A549 (cell line): ENCODE measurements at regions not wholly inside any gene's neighbourhood (a gene's known extent, or its start where the extent isn't known, plus 50 kb on each side); places are given as distances from the start of the nearest gene placed in this dataset.

Experiments
- ATAC-seq, 2 experiments: fragments of 200-7000 bp in 1 of 2; fragments of >200 bp in 1 of 2; cut with Nextera tagmentation in 1 of 2; cut with Tn5 transposase in 1 of 2; 3 replicates each; pipeline versions ENCODE4 v1.8.0 to v1.9.1; 2018 to 2020; ENCODE audit warnings: mild to moderate bottlenecking in 1 of 2, moderate library complexity in 1 of 2
- CTCF ChIA-PET: fragments of 300-600 bp; sonication (Branson Sonifier 250); formaldehyde crosslinking; extraction: SDS; loops from one replicate; lab custom pipeline; 2021; ENCODE audit warnings: antibody characterized with exemption, inconsistent platforms; lab: Yijun Ruan, JAX
- POLR2A ChIA-PET: fragments of 350-600 bp; formaldehyde crosslinking; extraction: SDS; loops from one replicate; lab custom pipeline; 2021; ENCODE audit warnings: antibody characterized with exemption, inconsistent platforms; lab: Yijun Ruan, JAX
- DNase-seq, 2 experiments: peaks; one replicate each; pipeline versions ENCODE4 v3.0.0 to v3.0.0-alpha.2; 2011 to 2016; ENCODE audit warnings: low read depth in 1 of 2, low spot score in 1 of 2
- FAIRE-seq: peaks from 2 replicates; lab custom pipeline; 2011; peaks lifted over from hg19 to GRCh38; lab: Jason Lieb, UNC
- H3K27ac ChIP-seq, 2 experiments: fragments of >200 bp; sonication (Bioruptor Twin); formaldehyde crosslinking; 3 replicates each; pipeline ENCODE4 v1.5.1; 2016 to 2017
- H3K4me1 ChIP-seq: fragments of >200 bp; sonication (Bioruptor Twin); formaldehyde crosslinking; 3 replicates; pipeline ENCODE4 v1.6.1; 2016
- H3K4me2 ChIP-seq: fragments of >200 bp; sonication (Bioruptor Twin); formaldehyde crosslinking; 3 replicates; pipeline ENCODE4 v1.6.1; 2016
- H3K4me3 ChIP-seq: fragments of >200 bp; sonication (Bioruptor Twin); formaldehyde crosslinking; 3 replicates; pipeline ENCODE4 v1.5.1; 2016
- H3K9me3 ChIP-seq: fragments of >200 bp; sonication (Bioruptor Twin); formaldehyde crosslinking; 3 replicates; pipeline ENCODE4 v1.6.1; 2016
- ATOH8 ChIP-seq: fragments of 250-450 bp; sonication (Bioruptor Pico); IDR thresholded peaks from 2 replicates; pipeline ENCODE4 v1.5.0; 2020; ENCODE audit warnings: low read depth, mild to moderate bottlenecking, moderate library complexity
- CBX2 ChIP-seq: fragments of 200-600 bp; sonication (generic); IDR thresholded peaks from 2 replicates; pipeline ENCODE4 v1.6.1; 2016; ENCODE audit warnings: low read depth, mild to moderate bottlenecking, borderline replicate concordance
- CTCF ChIP-seq: fragments of >200 bp; sonication (Bioruptor Twin); formaldehyde crosslinking; IDR thresholded peaks from 3 replicates; pipeline ENCODE4 v1.5.1; 2016
- EHF ChIP-seq: fragments of 250-450 bp; sonication (Bioruptor Pico); IDR thresholded peaks from 2 replicates; pipeline ENCODE4 v1.5.0; 2020; ENCODE audit warnings: mild to moderate bottlenecking
- EP300 ChIP-seq, 2 experiments: fragments of >200 bp; sonication (Bioruptor Twin); formaldehyde crosslinking; IDR thresholded peaks; 2 replicates in 1 of 2; 3 replicates in 1 of 2; pipeline ENCODE4 v1.6.1; 2016 to 2017
- ESRRA ChIP-seq: fragments of 150-350 bp; IDR thresholded peaks from 2 replicates; pipeline ENCODE4 v1.6.1; 2014; ENCODE audit warnings: mild to moderate bottlenecking, low read length, borderline replicate concordance
- HDAC2 ChIP-seq: fragments of 200-600 bp; sonication (generic); IDR thresholded peaks from 2 replicates; pipeline ENCODE4 v1.6.1; 2016
- JUN ChIP-seq, 2 experiments: fragments of >200 bp; sonication (Bioruptor Twin); formaldehyde crosslinking; IDR thresholded peaks; 2 replicates in 1 of 2; 3 replicates in 1 of 2; pipeline ENCODE4 v1.6.1; 2016 to 2017
- KDM5A ChIP-seq: fragments of 200-600 bp; sonication (generic); IDR thresholded peaks from 2 replicates; pipeline ENCODE4 v1.6.1; 2016; ENCODE audit warnings: antibody characterized with exemption, mild to moderate bottlenecking
- MAX ChIP-seq: IDR thresholded peaks from 2 replicates; pipeline ENCODE4 v1.6.1; 2012
- MYC ChIP-seq: IDR thresholded peaks from 2 replicates; pipeline ENCODE4 v1.6.1; 2012; ENCODE audit warnings: mild to moderate bottlenecking, inconsistent platforms, low read length, improper control_type of control experiment, borderline replicate concordance
- NR3C1 ChIP-seq: fragments of >200 bp; sonication (Bioruptor Twin); formaldehyde crosslinking; IDR thresholded peaks from 3 replicates; pipeline ENCODE4 v1.6.1; 2017
- POLR2A ChIP-seq: IDR thresholded peaks from 2 replicates; pipeline ENCODE4 v1.6.1; 2012; ENCODE audit warnings: mild to moderate bottlenecking, low read length
- RARB ChIP-seq: fragments of 250-450 bp; sonication (Bioruptor Pico); IDR thresholded peaks from 2 replicates; pipeline ENCODE4 v1.8.0; 2021; ENCODE audit warnings: mild to moderate bottlenecking, moderate library complexity
- RCOR1 ChIP-seq: fragments of 150-350 bp; IDR thresholded peaks from 2 replicates; pipeline ENCODE4 v1.6.1; 2014; ENCODE audit warnings: antibody characterized with exemption, low read length, low read depth
- REST ChIP-seq: fragments of 200-600 bp; sonication (generic); IDR thresholded peaks from 2 replicates; pipeline ENCODE4 v1.6.1; 2016; ENCODE audit warnings: antibody characterized with exemption, mild to moderate bottlenecking, moderate library complexity
- RNF2 ChIP-seq: fragments of 200-600 bp; sonication (generic); IDR thresholded peaks from 2 replicates; pipeline ENCODE4 v1.6.1; 2016; ENCODE audit warnings: low read depth, mild to moderate bottlenecking, antibody characterized with exemption, moderate library complexity, borderline replicate concordance
- SREBF2 ChIP-seq: fragments of 450-650 bp; IDR thresholded peaks from 2 replicates; pipeline ENCODE4 v1.6.1; 2014; ENCODE audit warnings: mild to moderate bottlenecking, moderate library complexity
- TFCP2L1 ChIP-seq: fragments of 250-450 bp; sonication (Bioruptor Pico); IDR thresholded peaks from 2 replicates; pipeline ENCODE4 v1.5.0; 2021; ENCODE audit warnings: mild to moderate bottlenecking
- ZC3H11A ChIP-seq: fragments of 450-650 bp; IDR thresholded peaks from 2 replicates; pipeline ENCODE4 v1.6.1; 2014; ENCODE audit warnings: antibody characterized with exemption, mild to moderate bottlenecking
- WGBS: methylation state at CpG from one replicate; pipeline ENCODE4 v1.1.6; 2017; ENCODE audit errors: missing lambda C conversion rate; 5-methylcytosine and 5-hydroxymethylcytosine counted together
- TF ChIP-seq, protein P1 (sequence below): fragments of >200 bp; sonication (Bioruptor Twin); formaldehyde crosslinking; IDR thresholded peaks from 2 replicates; pipeline ENCODE4 v1.6.1; 2016

- ChIA-PET CTCF (no interaction called here), POLR2A (no interaction called here)
- TF ChIP-seq ZC3H11A (no peak), EHF (CRISPR knock-in tag) (no peak), MYC (no peak), ESRRA (no peak), EP300 (IDR thresholded peaks at IDR 0.05) (no peak), TFCP2L1 (no peak), REST (no peak), MAX (no peak), SREBF2 (no peak), NR3C1 (no peak), KDM5A (no peak), RARB (CRISPR knock-in tag) (no peak), ATOH8 (CRISPR knock-in tag) (no peak)
- TF ChIP-seq, protein P1, sequence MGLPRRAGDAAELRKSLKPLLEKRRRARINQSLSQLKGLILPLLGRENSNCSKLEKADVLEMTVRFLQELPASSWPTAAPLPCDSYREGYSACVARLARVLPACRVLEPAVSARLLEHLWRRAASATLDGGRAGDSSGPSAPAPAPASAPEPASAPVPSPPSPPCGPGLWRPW: no peak
- peak; percentile 79 to 89; a peak in 5 of 6 replicates for ATAC-seq
- H3K4me3 ChIP-seq: no peak overlapping the region
- peaks cover 14% of the 10 kb centered on the region for H3K4me1 ChIP-seq
- DNase-seq: peak in 1 of 2 experiments; percentile 25
- H3K9me3 ChIP-seq: no peaks in the 10 kb centered on the region
- no peak for FAIRE-seq
- H3K27ac ChIP-seq: peak overlapping the region; percentile 12 to 71; a peak in 5 of 6 replicates
- peak overlapping the region; percentile 57 for H3K4me2 ChIP-seq
- WGBS: 69% methylated on average over 4 of the region's 5 CpGs
These were observed 64.2 kb downstream of the SPINK2 start for GRCh38 chr4:56757261-56757746.

GRCh38 chr4:56755901-56756300, 65.6 kb downstream of the SPINK2 start:
- ATAC-seq: no peak
- H3K4me2 ChIP-seq: no peak overlapping the region
- H3K27ac ChIP-seq: no peak overlapping the region
- H3K9me3 ChIP-seq: no peaks in the 10 kb centered on the region
- H3K4me1 ChIP-seq: peaks cover 14% of the 10 kb centered on the region
- no peak for FAIRE-seq
- no peak for DNase-seq
- ChIA-PET CTCF (interaction anchor here (1.0 kb wide), 1 partner anchor 27 kb away, joined by 4 read pairs; no protein-coding TSS in a partner anchor), POLR2A (no interaction called here)
- no peak for TF ChIP-seq MAX
- no peak for TF ChIP-seq RNF2
- TF ChIP-seq JUN (IDR thresholded peaks at IDR 0.05): no peak
- TF ChIP-seq CBX2: no peak
- TF ChIP-seq HDAC2: no peak
- no peak for TF ChIP-seq POLR2A
- no peak for TF ChIP-seq RCOR1
- TF ChIP-seq, protein P1: no peak
- TF ChIP-seq CTCF: no peak
- TF ChIP-seq SREBF2: no peak
- 49% methylated on average over 4 of the region's 4 CpGs for WGBS
- no peak overlapping the region for H3K4me3 ChIP-seq
